ENCODE measurements at regions not wholly inside any gene's neighbourhood (a gene's known extent, or its start where the extent isn't known, plus 50 kb on each side); places are given as distances from the start of the nearest gene placed in this dataset.

GRCh38 chr11:114821621-114822412 is 143.5 kb downstream of the NXPE2 start:
- Histone ChIP-seq H3K9me3 (replicated peaks; ENCODE audit: control insufficient read depth, low read depth, low read length) (no peaks in the 10 kb centered on the region), H3K4me3 (ENCODE audit: low read length) (no peak overlapping the region), H3K4me1 (ENCODE audit: control insufficient read depth, insufficient read depth, low read length) (no peaks in the 10 kb centered on the region), H3K36me3 (ENCODE audit: control insufficient read depth, insufficient read depth, low read length) (no peaks in the 10 kb centered on the region), H3K27me3 (ENCODE audit: control insufficient read depth, insufficient read depth, low read length) (peaks cover 21% of the 10 kb centered on the region), H3K27ac (ENCODE audit: low read length) (no peak overlapping the region)
- peak; percentile 22 for DNase-seq
- WGBS (ENCODE audit: insufficient coverage), result 30% methylated on average over 8 of the region's 11 CpGs

GRCh38 chr11:114826910-114827442 is 148.6 kb downstream of the NXPE2 start:
- Histone ChIP-seq H3K9me3 (replicated peaks; ENCODE audit: control insufficient read depth, low read depth, low read length) (no peaks in the 10 kb centered on the region), H3K27ac (ENCODE audit: low read length) (no peak overlapping the region), H3K4me3 (ENCODE audit: low read length) (no peak overlapping the region), H3K4me1 (ENCODE audit: control insufficient read depth, insufficient read depth, low read length) (no peaks in the 10 kb centered on the region), H3K27me3 (ENCODE audit: control insufficient read depth, insufficient read depth, low read length) (peaks cover 2% of the 10 kb centered on the region), H3K36me3 (ENCODE audit: control insufficient read depth, insufficient read depth, low read length) (no peaks in the 10 kb centered on the region)
- WGBS (ENCODE audit: insufficient coverage), result 78% methylated on average over 5 of the region's 7 CpGs
- DNase-seq, result no peak

DNA sequence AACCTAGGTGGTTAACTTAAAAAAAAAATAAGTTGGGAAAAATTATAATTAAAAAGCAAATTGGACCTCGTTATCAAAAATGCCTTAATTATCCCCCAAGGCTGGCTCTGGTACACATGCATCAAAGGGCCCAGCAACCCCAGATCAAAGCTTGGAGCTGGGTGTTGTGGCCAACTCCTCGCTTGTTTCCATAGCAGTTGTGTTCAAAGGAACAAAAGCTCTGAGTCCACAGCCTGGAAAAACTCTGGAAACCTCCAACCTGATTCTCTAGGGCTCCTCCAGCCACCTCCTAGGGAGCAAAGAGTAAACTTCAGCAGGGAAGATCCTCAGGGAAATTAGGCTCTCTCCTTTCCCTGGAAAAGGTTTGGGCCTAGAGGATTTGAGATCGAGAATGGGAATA is 149.4 kb downstream of the NXPE2 start:
- Histone ChIP-seq H3K36me3 (ENCODE audit: control insufficient read depth, insufficient read depth, low read length) (no peaks in the 10 kb centered on the region), H3K27me3 (ENCODE audit: control insufficient read depth, insufficient read depth, low read length) (peaks cover 4% of the 10 kb centered on the region), H3K4me3 (ENCODE audit: low read length) (no peak overlapping the region), H3K9me3 (replicated peaks; ENCODE audit: control insufficient read depth, low read depth, low read length) (no peaks in the 10 kb centered on the region), H3K4me1 (ENCODE audit: control insufficient read depth, insufficient read depth, low read length) (no peaks in the 10 kb centered on the region), H3K27ac (ENCODE audit: low read length) (no peak overlapping the region)
- DNase-seq, result no peak
- no CpG with 5 or more reads among the region's 3 CpGs for WGBS (ENCODE audit: insufficient coverage)

DNA sequence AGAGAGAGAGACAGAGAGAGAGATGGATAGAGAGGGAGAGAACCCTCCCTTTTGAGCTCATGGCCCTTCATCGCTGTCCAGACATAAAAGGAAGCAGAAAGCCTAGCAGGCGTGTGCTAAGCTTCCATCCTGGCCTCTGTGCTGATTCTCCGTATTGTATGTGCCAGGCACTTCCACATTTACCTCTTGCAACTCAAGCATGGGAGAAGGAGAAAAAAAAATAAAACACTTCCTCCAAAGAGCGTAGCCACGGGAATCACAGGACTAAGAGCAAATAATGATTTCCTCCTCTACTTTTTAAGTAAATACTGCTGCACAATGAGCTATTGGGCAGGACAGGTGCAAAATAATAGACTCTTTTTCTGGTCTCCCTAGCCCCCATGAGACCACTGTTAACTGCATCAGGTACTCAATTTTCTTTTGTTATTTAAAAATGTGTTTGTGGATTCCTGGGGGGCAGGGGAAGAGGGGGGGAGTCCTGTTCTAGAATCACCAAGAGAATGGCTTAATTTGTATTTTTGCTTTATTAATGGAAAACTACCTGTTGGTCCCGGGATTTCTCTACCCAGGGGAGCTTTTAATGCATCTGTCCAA is 154.3 kb downstream of the NXPE2 start:
- Histone ChIP-seq H3K4me1 (ENCODE audit: control insufficient read depth, insufficient read depth, low read length) (no peaks in the 10 kb centered on the region), H3K27me3 (ENCODE audit: control insufficient read depth, insufficient read depth, low read length) (peaks cover 9% of the 10 kb centered on the region), H3K9me3 (replicated peaks; ENCODE audit: control insufficient read depth, low read depth, low read length) (no peaks in the 10 kb centered on the region), H3K27ac (ENCODE audit: low read length) (no peak overlapping the region), H3K4me3 (ENCODE audit: low read length) (no peak overlapping the region), H3K36me3 (ENCODE audit: control insufficient read depth, insufficient read depth, low read length) (no peaks in the 10 kb centered on the region)
- DNase-seq, result no peak
- WGBS (ENCODE audit: insufficient coverage), result no CpG with 5 or more reads among the region's 6 CpGs

DNA sequence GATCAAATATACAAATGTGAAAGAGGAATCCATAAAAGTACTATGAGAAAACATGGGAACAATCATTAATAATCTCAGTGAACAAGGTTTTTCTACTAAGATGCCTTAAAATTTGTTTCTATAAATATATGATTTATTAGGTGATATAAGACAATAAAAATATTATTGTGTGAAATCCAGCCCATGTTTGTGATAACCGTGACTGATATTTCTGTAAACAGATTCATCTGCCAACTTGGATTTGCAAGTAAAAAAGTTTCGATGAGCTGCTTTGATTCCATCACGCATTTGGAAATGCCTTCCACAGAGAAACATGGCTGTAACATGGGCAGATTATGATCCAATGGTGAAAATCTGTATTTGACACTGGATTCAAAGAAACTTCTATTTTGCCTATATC is 157.8 kb downstream of the NXPE2 start:
- Histone ChIP-seq H3K36me3 (ENCODE audit: control insufficient read depth, insufficient read depth, low read length) (no peaks in the 10 kb centered on the region), H3K9me3 (replicated peaks; ENCODE audit: control insufficient read depth, low read depth, low read length) (peaks cover 4% of the 10 kb centered on the region), H3K4me1 (ENCODE audit: control insufficient read depth, insufficient read depth, low read length) (no peaks in the 10 kb centered on the region), H3K4me3 (ENCODE audit: low read length) (no peak overlapping the region), H3K27me3 (ENCODE audit: control insufficient read depth, insufficient read depth, low read length) (peaks cover 9% of the 10 kb centered on the region), H3K27ac (ENCODE audit: low read length) (no peak overlapping the region)
- 83% methylated on average over 1 of the region's 3 CpGs for WGBS (ENCODE audit: insufficient coverage)
- DNase-seq, result no peak

GRCh38 chr11:114844896-114845295 is 166.6 kb downstream of the NXPE2 start:
- Histone ChIP-seq H3K27me3 (ENCODE audit: control insufficient read depth, insufficient read depth, low read length) (peaks cover 3% of the 10 kb centered on the region), H3K9me3 (replicated peaks; ENCODE audit: control insufficient read depth, low read depth, low read length) (no peaks in the 10 kb centered on the region), H3K4me1 (ENCODE audit: control insufficient read depth, insufficient read depth, low read length) (peaks cover 8% of the 10 kb centered on the region), H3K36me3 (ENCODE audit: control insufficient read depth, insufficient read depth, low read length) (no peaks in the 10 kb centered on the region), H3K4me3 (ENCODE audit: low read length) (no peak overlapping the region), H3K27ac (ENCODE audit: low read length) (no peak overlapping the region)
- 79% methylated on average over 1 of the region's 1 CpG for WGBS (ENCODE audit: insufficient coverage)
- no peak for DNase-seq

DNA sequence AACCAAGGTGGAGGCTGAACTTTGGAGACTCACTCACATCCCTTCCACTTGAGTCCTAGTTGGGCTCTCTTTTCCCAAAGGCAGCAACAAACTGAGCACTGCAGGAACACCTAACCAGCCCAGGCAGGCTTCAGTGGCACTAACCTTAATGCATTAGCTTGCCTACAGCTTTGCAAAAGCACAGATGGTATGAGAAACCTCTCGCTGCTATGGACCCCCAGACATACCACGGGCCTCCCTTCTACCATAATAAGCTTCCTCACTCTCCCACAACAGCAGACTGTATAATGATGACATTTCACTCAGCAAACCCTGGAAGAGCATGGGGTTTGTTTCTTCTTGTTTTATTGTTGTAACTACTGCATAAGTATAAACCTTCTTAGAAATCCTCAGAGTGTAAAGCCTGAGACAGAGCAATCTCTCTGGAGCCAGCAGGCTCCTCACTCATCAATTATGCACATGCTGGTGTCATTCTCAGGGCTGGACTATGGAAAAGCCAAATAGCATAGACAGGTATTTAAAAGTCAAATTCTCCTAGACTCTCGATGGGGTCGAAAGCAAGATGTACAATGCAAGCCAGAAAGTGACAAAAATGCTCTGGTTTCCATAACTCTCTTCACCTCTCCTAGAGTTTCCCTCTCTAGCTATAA is 167.6 kb downstream of the NXPE2 start:
- no peaks in the 10 kb centered on the region for H3K9me3 ChIP-seq (replicated peaks; ENCODE audit: control insufficient read depth, low read depth, low read length)
- no peak overlapping the region for H3K27ac ChIP-seq (ENCODE audit: low read length)
- H3K4me3 ChIP-seq (ENCODE audit: low read length), result no peak overlapping the region
- DNase-seq, result no peak
- WGBS (ENCODE audit: insufficient coverage), result no CpG with 5 or more reads among the region's 4 CpGs
- peaks cover 3% of the 10 kb centered on the region for H3K27me3 ChIP-seq (ENCODE audit: control insufficient read depth, insufficient read depth, low read length)
- no peaks in the 10 kb centered on the region for H3K36me3 ChIP-seq (ENCODE audit: control insufficient read depth, insufficient read depth, low read length)
- H3K4me1 ChIP-seq (ENCODE audit: control insufficient read depth, insufficient read depth, low read length), result peaks cover 8% of the 10 kb centered on the region

GRCh38 chr11:114846416-114846791 is 168.1 kb downstream of the NXPE2 start:
- H3K27me3 ChIP-seq (ENCODE audit: control insufficient read depth, insufficient read depth, low read length), result peaks cover 3% of the 10 kb centered on the region
- WGBS (ENCODE audit: insufficient coverage), result 33% methylated on average over 1 of the region's 3 CpGs
- H3K4me3 ChIP-seq (ENCODE audit: low read length), result no peak overlapping the region
- peaks cover 8% of the 10 kb centered on the region for H3K4me1 ChIP-seq (ENCODE audit: control insufficient read depth, insufficient read depth, low read length)
- DNase-seq, result peak; percentile 86
- H3K27ac ChIP-seq (ENCODE audit: low read length), result no peak overlapping the region
- H3K36me3 ChIP-seq (ENCODE audit: control insufficient read depth, insufficient read depth, low read length), result no peaks in the 10 kb centered on the region
- no peaks in the 10 kb centered on the region for H3K9me3 ChIP-seq (replicated peaks; ENCODE audit: control insufficient read depth, low read depth, low read length)

- Histone ChIP-seq H3K9me3 (replicated peaks; ENCODE audit: control insufficient read depth, low read depth, low read length) (no peaks in the 10 kb centered on the region), H3K27ac (ENCODE audit: low read length) (no peak overlapping the region), H3K27me3 (ENCODE audit: control insufficient read depth, insufficient read depth, low read length) (peaks cover 3% of the 10 kb centered on the region), H3K4me1 (ENCODE audit: control insufficient read depth, insufficient read depth, low read length) (peaks cover 8% of the 10 kb centered on the region), H3K36me3 (ENCODE audit: control insufficient read depth, insufficient read depth, low read length) (no peaks in the 10 kb centered on the region), H3K4me3 (ENCODE audit: low read length) (no peak overlapping the region)
- WGBS (ENCODE audit: insufficient coverage), result 15% methylated on average over 5 of the region's 7 CpGs
- no peak for DNase-seq
Observed at GRCh38 chr11:114847306-114847975, 169.1 kb downstream of the NXPE2 start.

GRCh38 chr11:114848027-114848426 is 169.7 kb downstream of the NXPE2 start:
- Histone ChIP-seq H3K4me1 (ENCODE audit: control insufficient read depth, insufficient read depth, low read length) (peaks cover 8% of the 10 kb centered on the region), H3K27ac (ENCODE audit: low read length) (no peak overlapping the region), H3K36me3 (ENCODE audit: control insufficient read depth, insufficient read depth, low read length) (no peaks in the 10 kb centered on the region), H3K4me3 (ENCODE audit: low read length) (no peak overlapping the region), H3K27me3 (ENCODE audit: control insufficient read depth, insufficient read depth, low read length) (peaks cover 3% of the 10 kb centered on the region), H3K9me3 (replicated peaks; ENCODE audit: control insufficient read depth, low read depth, low read length) (no peaks in the 10 kb centered on the region)
- no CpG with 5 or more reads among the region's 6 CpGs for WGBS (ENCODE audit: insufficient coverage)
- no peak for DNase-seq

Data from muscle of leg (tissue), 3 donors.